ENCODE measurements at regions not wholly inside any gene's neighbourhood (a gene's known extent, or its start where the extent isn't known, plus 50 kb on each side); places are given as distances from the start of the nearest gene placed in this dataset.

DNA sequence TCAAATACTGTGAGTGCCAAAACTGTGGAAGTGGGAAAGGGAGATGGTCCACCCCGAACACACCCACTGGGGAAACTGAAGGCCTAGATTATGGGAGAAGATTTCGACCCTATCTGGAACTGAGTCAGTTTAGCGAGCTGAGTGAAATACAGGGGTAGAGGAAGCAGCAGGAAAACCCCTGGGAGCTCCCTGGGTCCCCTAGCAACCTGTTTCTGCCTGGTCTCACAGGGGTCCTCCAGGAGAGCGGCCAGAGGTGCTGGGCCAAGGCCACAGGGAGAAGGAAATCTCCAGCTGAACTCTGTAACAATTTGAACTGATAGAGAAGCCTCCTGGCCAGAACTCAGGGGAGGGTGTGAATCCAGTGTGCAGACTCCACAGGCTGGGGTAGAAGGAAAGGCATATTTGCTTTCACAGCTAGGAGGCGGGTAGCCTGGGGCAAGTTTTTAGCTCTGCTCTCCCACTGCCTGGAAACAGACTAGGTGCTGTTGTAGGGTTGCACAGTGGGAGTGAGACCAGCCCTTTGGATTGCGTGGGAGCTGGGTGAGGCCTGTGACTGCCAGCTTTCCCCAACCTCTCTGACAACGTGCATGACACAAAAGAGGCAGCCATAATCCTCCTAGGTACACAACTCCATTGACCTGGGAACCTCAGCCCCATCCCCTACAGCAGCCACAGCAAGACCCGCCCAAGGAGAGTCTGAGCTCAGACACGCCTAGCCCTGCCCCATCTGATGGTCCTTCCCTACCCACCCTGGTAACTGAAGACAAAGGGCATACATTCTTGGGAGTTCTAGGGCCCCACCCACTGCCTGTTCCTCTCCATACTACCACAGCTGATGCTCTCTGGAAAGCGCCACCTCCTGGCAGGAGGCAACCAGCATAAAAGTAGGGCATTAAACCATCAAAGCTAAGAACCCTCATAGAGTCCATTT, 78.8 kb upstream of the GPBP1 start:
- TF ChIP-seq ZNF274 (IDR thresholded peaks at IDR 0.05; ENCODE audit: low read depth, low read length) (no peak), YY1 (IDR thresholded peaks at IDR 0.05; ENCODE audit: insufficient read depth, insufficient read length) (no peak), SUZ12 (IDR thresholded peaks at IDR 0.05; ENCODE audit: extremely low read depth, insufficient read depth, insufficient read length) (no peak)
